Adipocyte (in vitro differentiated cells): ENCODE measurements at regions not wholly inside any gene's neighbourhood (a gene's known extent, or its start where the extent isn't known, plus 50 kb on each side); places are given as distances from the start of the nearest gene placed in this dataset.
"Not testable (repeated sequence)": the region's sequence is repeated elsewhere in the genome, so short reads cannot be mapped to it uniquely, and the experiment has no call there.

ENCODE experiments used
- DNase-seq: peaks from one replicate; pipeline ENCODE4 v3.0.0-alpha.2; 2015; ENCODE audit warnings: low read depth
- H3K27me3 ChIP-seq: replicated peaks from 2 replicates; pipeline ENCODE4 v1.7.0; 2013; ENCODE audit warnings: mild to moderate bottlenecking, low read length, moderate library complexity; ENCODE audit not compliant: control insufficient read depth, insufficient read depth
- H3K36me3 ChIP-seq: 2 replicates; pipeline ENCODE4 v1.7.0; 2013; ENCODE audit warnings: low read length, mild to moderate bottlenecking, moderate library complexity; ENCODE audit not compliant: control insufficient read depth, insufficient read depth, severe bottlenecking
- H3K4me1 ChIP-seq: 2 replicates; pipeline ENCODE4 v1.7.0; 2013; ENCODE audit warnings: mild to moderate bottlenecking, low read length, moderate library complexity; ENCODE audit not compliant: control insufficient read depth, insufficient read depth
- H3K4me3 ChIP-seq: 2 replicates; pipeline ENCODE4 v1.7.0; 2013; ENCODE audit warnings: mild to moderate bottlenecking, low read length, moderate library complexity
- H3K9ac ChIP-seq: 2 replicates; pipeline ENCODE4 v1.7.0; 2013; ENCODE audit warnings: mild to moderate bottlenecking, low read length, moderate library complexity
- H3K9me3 ChIP-seq: 2 replicates; pipeline ENCODE4 v1.7.0; 2013; ENCODE audit warnings: mild to moderate bottlenecking, low read length, moderate library complexity; ENCODE audit not compliant: control insufficient read depth

DNA sequence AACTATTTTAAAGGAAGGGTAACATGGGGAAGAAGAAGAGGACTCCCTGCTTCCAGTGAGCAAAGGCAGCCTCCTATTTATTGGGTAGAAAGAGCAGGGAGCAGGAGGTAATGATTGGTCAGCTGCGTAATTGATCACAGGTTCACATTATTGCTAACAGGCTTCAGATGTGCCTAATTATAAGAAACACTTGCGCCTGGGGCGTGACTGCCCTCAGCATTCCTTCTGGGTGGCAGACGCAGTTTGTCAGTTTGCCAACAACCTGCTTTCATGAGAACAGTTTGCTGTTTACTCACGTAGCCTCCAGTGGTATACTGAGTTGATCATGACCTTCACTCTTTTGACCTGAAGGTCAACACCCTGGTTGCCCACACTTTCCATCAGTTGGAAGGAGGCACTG is 166.0 kb upstream of the AUTS2 start:
- H3K4me1 ChIP-seq: peaks cover 23% of the 10 kb centered on the region
- H3K27me3 ChIP-seq, H3K4me3 ChIP-seq, H3K9me3 ChIP-seq, H3K9ac ChIP-seq, DNase-seq, H3K36me3 ChIP-seq: not testable (repeated sequence)

- Histone ChIP-seq H3K9me3 (no peaks in the 10 kb centered on the region), H3K4me1 (peaks cover 23% of the 10 kb centered on the region), H3K36me3 (no peaks in the 10 kb centered on the region), H3K27me3 (no peaks in the 10 kb centered on the region), H3K4me3 (no peak overlapping the region), H3K9ac (no peak overlapping the region)
- DNase-seq: no peak
Measured at GRCh38 chr7:69433081-69433480, 165.2 kb upstream of the AUTS2 start.

- H3K9me3 ChIP-seq: no peaks in the 10 kb centered on the region
- H3K4me1 ChIP-seq: peaks cover 30% of the 10 kb centered on the region
- no peaks in the 10 kb centered on the region for H3K36me3 ChIP-seq
- H3K27me3 ChIP-seq: no peaks in the 10 kb centered on the region
- no peak overlapping the region for H3K4me3 ChIP-seq
- DNase-seq: peak; percentile 81
- H3K9ac ChIP-seq: no peak overlapping the region
Measured at GRCh38 chr7:69434398-69434815, 163.9 kb upstream of the AUTS2 start.

DNA sequence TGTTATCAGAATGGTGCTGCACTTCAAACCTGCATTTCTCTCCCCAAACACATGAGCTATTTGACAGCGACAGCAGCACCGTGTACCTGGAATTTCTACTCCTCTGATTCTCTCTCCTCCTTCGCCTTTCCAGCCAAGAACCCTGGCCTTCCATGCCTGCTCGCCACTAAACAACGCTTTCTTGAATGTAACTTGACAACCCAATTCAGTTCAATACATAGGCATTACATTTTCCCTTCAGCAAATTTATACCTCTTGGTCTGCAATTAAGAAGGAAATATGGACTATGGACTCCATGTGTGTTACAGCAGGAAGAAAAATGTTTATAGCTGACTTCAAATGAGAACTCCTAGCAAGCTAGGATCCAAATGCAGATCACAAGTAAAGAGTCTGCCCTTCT is 162.6 kb upstream of the AUTS2 start:
- Histone ChIP-seq H3K4me3 (no peak overlapping the region), H3K4me1 (peaks cover 17% of the 10 kb centered on the region), H3K9ac (no peak overlapping the region), H3K36me3 (no peaks in the 10 kb centered on the region), H3K9me3 (no peaks in the 10 kb centered on the region), H3K27me3 (no peaks in the 10 kb centered on the region)
- no peak for DNase-seq

DNA sequence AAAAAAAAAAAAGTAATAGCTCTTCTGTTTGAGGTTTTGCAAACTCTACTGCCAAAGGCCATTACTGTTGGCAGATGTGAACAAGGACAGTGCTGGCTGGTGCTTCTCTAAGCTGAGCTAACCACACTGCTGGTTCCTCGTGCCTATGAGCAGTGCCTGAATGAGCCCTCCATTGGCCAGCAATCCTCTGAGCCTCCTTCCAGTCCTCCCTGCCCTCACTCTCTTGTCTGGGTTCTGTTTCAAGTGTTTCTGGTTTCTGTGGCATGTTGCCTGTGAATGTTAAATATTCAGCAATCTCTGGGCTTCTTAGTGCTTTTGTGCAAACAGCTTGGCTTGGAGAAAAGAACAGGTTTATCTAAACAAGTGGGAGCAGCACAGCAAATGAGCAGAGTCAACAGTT is 161.3 kb upstream of the AUTS2 start:
- Histone ChIP-seq H3K4me1 (peaks cover 15% of the 10 kb centered on the region), H3K4me3 (no peak overlapping the region), H3K36me3 (no peaks in the 10 kb centered on the region), H3K27me3 (no peaks in the 10 kb centered on the region), H3K9me3 (no peaks in the 10 kb centered on the region), H3K9ac (no peak overlapping the region)
- peak; percentile 69 for DNase-seq

GRCh38 chr7:69438584-69439412 is 159.5 kb upstream of the AUTS2 start:
- no peaks in the 10 kb centered on the region for H3K27me3 ChIP-seq
- peak overlapping the region; percentile 23 for H3K9ac ChIP-seq
- DNase-seq: peak; percentile 10
- peaks cover 15% of the 10 kb centered on the region for H3K4me1 ChIP-seq
- no peaks in the 10 kb centered on the region for H3K36me3 ChIP-seq
- no peaks in the 10 kb centered on the region for H3K9me3 ChIP-seq
- peak overlapping the region; percentile 44 for H3K4me3 ChIP-seq

GRCh38 chr7:69439636-69440325 is 158.5 kb upstream of the AUTS2 start:
- no peak overlapping the region for H3K4me3 ChIP-seq
- no peaks in the 10 kb centered on the region for H3K36me3 ChIP-seq

DNA sequence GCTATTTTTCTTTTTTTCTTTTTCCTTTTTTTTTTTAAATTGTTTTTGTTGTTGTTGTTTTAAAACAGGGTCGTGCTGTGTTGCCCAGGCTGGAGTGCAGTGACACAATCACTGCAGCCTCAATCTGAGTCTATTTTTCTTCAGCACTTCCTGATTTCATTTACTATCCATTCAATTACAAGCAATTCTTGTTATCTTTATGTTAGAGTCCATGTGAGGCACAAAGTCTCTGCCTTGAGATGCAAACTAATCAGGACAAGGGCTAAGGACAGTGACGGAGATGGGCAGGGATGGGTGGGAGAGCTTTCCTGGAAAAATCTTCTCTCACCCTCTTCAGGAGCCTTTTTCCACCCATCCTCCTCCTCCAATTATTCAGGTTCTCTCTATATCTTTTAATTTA is 157.3 kb upstream of the AUTS2 start:
- Histone ChIP-seq H3K9ac (no peak overlapping the region), H3K4me1 (peaks cover 25% of the 10 kb centered on the region), H3K27me3 (no peaks in the 10 kb centered on the region), H3K9me3 (no peaks in the 10 kb centered on the region), H3K36me3 (no peaks in the 10 kb centered on the region), H3K4me3 (no peak overlapping the region)
- DNase-seq: no peak

More at GRCh38 chr7:69439636-69440325, 158.5 kb upstream of the AUTS2 start:
- no peaks in the 10 kb centered on the region for H3K9me3 ChIP-seq
- DNase-seq: no peak
- no peaks in the 10 kb centered on the region for H3K27me3 ChIP-seq
- H3K9ac ChIP-seq: no peak overlapping the region
- H3K4me1 ChIP-seq: peaks cover 15% of the 10 kb centered on the region

- peaks cover 24% of the 10 kb centered on the region for H3K4me1 ChIP-seq
- H3K36me3 ChIP-seq: no peaks in the 10 kb centered on the region
- H3K27me3 ChIP-seq: no peaks in the 10 kb centered on the region
- H3K9me3 ChIP-seq: no peaks in the 10 kb centered on the region
- no peak for DNase-seq
- no peak overlapping the region for H3K9ac ChIP-seq
- no peak overlapping the region for H3K4me3 ChIP-seq
Measured at GRCh38 chr7:69443136-69443535, 155.1 kb upstream of the AUTS2 start.

GRCh38 chr7:69445541-69445940 is 152.7 kb upstream of the AUTS2 start:
- H3K36me3 ChIP-seq: no peaks in the 10 kb centered on the region
- no peak overlapping the region for H3K9ac ChIP-seq
- no peak overlapping the region for H3K4me3 ChIP-seq
- H3K27me3 ChIP-seq: no peaks in the 10 kb centered on the region
- no peaks in the 10 kb centered on the region for H3K9me3 ChIP-seq
- no peak for DNase-seq
- peaks cover 20% of the 10 kb centered on the region for H3K4me1 ChIP-seq

- not testable (repeated sequence) for DNase-seq, H3K9ac ChIP-seq, H3K4me3 ChIP-seq, H3K9me3 ChIP-seq, H3K36me3 ChIP-seq, H3K27me3 ChIP-seq
- peaks cover 20% of the 10 kb centered on the region for H3K4me1 ChIP-seq
Measured at GRCh38 chr7:69446213-69446612, 152.1 kb upstream of the AUTS2 start.
